ENCODE measurements at regions not wholly inside any gene's neighbourhood (a gene's known extent, or its start where the extent isn't known, plus 50 kb on each side); places are given as distances from the start of the nearest gene placed in this dataset.

GRCh38 chr5:179467441-179467840, 82.9 kb upstream of the RUFY1 start:
- H3K79me2 ChIP-seq (ENCODE audit: low read depth) = no peaks in the 10 kb centered on the region
- POLR2A ChIA-PET (ENCODE audit: unreplicated experiment) = no interaction called here
- H3K27me3 ChIP-seq (ENCODE audit: insufficient read depth, low read depth) = peaks cover 85% of the 10 kb centered on the region
- TF ChIP-seq EZH2 (IDR thresholded peaks at IDR 0.05; ENCODE audit: low read depth) (no peak), CTCF (conservative IDR thresholded peaks at IDR 0.05) (no peak)
- no peaks in the 10 kb centered on the region for H3K9me2 ChIP-seq (ENCODE audit: insufficient read depth)
- intact Hi-C loops (cut with micrococcal nuclease; ENCODE audit: unreplicated experiment) = no loop called here
- CTCF ChIA-PET = no interaction called here
- no peak for DNase-seq
- H3K4me3 ChIP-seq = no peak overlapping the region
- no TSS peak for BruUV-seq (replicated peaks)
- no peaks in the 10 kb centered on the region for H3K36me3 ChIP-seq (ENCODE audit: low read depth)
- no peak overlapping the region for H2AFZ ChIP-seq
- no peaks in the 10 kb centered on the region for H3K4me1 ChIP-seq (replicated peaks; ENCODE audit: insufficient read depth)
- H3K9me3 ChIP-seq (ENCODE audit: insufficient read depth, low read depth) = no peaks in the 10 kb centered on the region
- H3K4me2 ChIP-seq = no peak overlapping the region
- H3F3A ChIP-seq (ENCODE audit: insufficient read depth, low read depth) = no peaks in the 10 kb centered on the region
- no peaks in the 10 kb centered on the region for H4K20me1 ChIP-seq (ENCODE audit: insufficient read depth)
- no peak overlapping the region for H3K27ac ChIP-seq

GRCh38 chr5:179464631-179465030, 85.7 kb upstream of the RUFY1 start:
- intact Hi-C loops (cut with micrococcal nuclease; ENCODE audit: unreplicated experiment) = no loop called here
- Histone ChIP-seq H3K4me3 (no peak overlapping the region), H3K9me3 (ENCODE audit: insufficient read depth, low read depth) (no peaks in the 10 kb centered on the region), H3K9me2 (ENCODE audit: insufficient read depth) (no peaks in the 10 kb centered on the region), H2AFZ (no peak overlapping the region), H3K4me2 (no peak overlapping the region), H3K4me1 (replicated peaks; ENCODE audit: insufficient read depth) (no peaks in the 10 kb centered on the region), H3K79me2 (ENCODE audit: low read depth) (no peaks in the 10 kb centered on the region), H3K27ac (no peak overlapping the region), H3F3A (ENCODE audit: insufficient read depth, low read depth) (no peaks in the 10 kb centered on the region), H3K36me3 (ENCODE audit: low read depth) (no peaks in the 10 kb centered on the region), H3K27me3 (ENCODE audit: insufficient read depth, low read depth) (peaks cover 93% of the 10 kb centered on the region), H4K20me1 (ENCODE audit: insufficient read depth) (no peaks in the 10 kb centered on the region)
- no TSS peak for BruUV-seq (replicated peaks)
- TF ChIP-seq CTCF (conservative IDR thresholded peaks at IDR 0.05) (no peak), EZH2 (IDR thresholded peaks at IDR 0.05; ENCODE audit: low read depth) (no peak)
- CTCF ChIA-PET = no interaction called here
- POLR2A ChIA-PET (ENCODE audit: unreplicated experiment) = no interaction called here
- no peak for DNase-seq

GRCh38 chr5:179462040-179462439, 88.3 kb upstream of the RUFY1 start:
- H3K4me2 ChIP-seq = no peak overlapping the region
- intact Hi-C loops (cut with micrococcal nuclease; ENCODE audit: unreplicated experiment) = no loop called here

More at GRCh38 chr5:179462040-179462439, 88.3 kb upstream of the RUFY1 start:
- H3K4me1 ChIP-seq (replicated peaks; ENCODE audit: insufficient read depth) = no peaks in the 10 kb centered on the region
- no peak overlapping the region for H3K4me3 ChIP-seq
- no TSS peak for BruUV-seq (replicated peaks)
- H3K27me3 ChIP-seq (ENCODE audit: insufficient read depth, low read depth) = peaks cover 89% of the 10 kb centered on the region
- ChIA-PET POLR2A (ENCODE audit: unreplicated experiment) (no interaction called here), CTCF (no interaction called here)
- no peaks in the 10 kb centered on the region for H3F3A ChIP-seq (ENCODE audit: insufficient read depth, low read depth)
- TF ChIP-seq CTCF (conservative IDR thresholded peaks at IDR 0.05) = no peak
- TF ChIP-seq EZH2 (IDR thresholded peaks at IDR 0.05; ENCODE audit: low read depth) = no peak
- no peaks in the 10 kb centered on the region for H3K9me2 ChIP-seq (ENCODE audit: insufficient read depth)
- H4K20me1 ChIP-seq (ENCODE audit: insufficient read depth) = no peaks in the 10 kb centered on the region
- no peak overlapping the region for H2AFZ ChIP-seq
- H3K9me3 ChIP-seq (ENCODE audit: insufficient read depth, low read depth) = no peaks in the 10 kb centered on the region
- no peaks in the 10 kb centered on the region for H3K79me2 ChIP-seq (ENCODE audit: low read depth)
- H3K27ac ChIP-seq = no peak overlapping the region
- no peaks in the 10 kb centered on the region for H3K36me3 ChIP-seq (ENCODE audit: low read depth)
- no peak for DNase-seq
